ENCODE measurements at regions not wholly inside any gene's neighbourhood (a gene's known extent, or its start where the extent isn't known, plus 50 kb on each side); places are given as distances from the start of the nearest gene placed in this dataset.
A peak's percentile ranks its signal among the peaks of the same experiment; 100 is the strongest.

DNA sequence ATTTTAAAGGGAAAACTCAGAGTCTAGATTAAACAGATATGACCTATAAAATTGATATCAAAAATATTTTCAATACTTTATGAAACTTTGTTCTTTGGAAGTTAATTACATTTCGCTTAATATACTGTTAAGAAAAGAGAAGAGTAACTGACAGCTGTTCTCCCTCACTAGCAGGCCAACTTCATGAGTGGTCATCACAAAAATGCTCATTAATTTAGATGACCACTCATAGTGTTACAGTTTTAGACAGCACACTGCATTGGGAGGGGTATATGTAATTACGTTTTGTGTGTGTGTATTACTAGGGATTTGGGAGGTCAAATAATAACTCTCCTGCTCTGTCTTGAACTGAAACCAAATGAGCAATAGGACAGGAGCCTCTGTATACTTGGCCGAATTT is 80.2 kb upstream of the EDNRA start:
- Histone ChIP-seq H3K27me3 (ENCODE audit: control insufficient read depth, insufficient read depth, low read length) (no peaks in the 10 kb centered on the region), H3K36me3 (replicated peaks; ENCODE audit: control insufficient read depth, insufficient read depth, low read length) (no peaks in the 10 kb centered on the region), H3K4me3 (ENCODE audit: insufficient read depth, low read depth, low read length) (no peak overlapping the region)
- DNase-seq, result no peak

DNA sequence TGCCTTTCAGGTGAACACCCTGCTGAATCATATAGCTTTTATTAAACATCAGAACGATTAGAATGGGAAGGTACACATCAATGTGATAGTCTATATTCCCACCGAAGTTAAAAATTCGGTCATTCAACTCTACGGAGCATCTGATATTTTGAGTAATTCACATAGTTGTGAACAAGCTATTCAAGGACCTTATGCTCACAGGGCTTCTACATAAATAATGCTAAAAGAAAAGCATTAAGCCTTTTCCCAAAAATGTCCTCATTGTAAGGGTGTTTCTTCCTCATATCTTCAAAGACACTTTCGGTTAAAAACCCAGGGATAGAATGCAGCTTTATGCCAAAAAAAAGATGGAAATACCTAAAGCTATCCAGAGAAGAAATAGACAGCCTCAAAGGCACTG is 79.7 kb upstream of the EDNRA start:
- H3K27me3 ChIP-seq (ENCODE audit: control insufficient read depth, insufficient read depth, low read length), result no peaks in the 10 kb centered on the region
- H3K36me3 ChIP-seq (replicated peaks; ENCODE audit: control insufficient read depth, insufficient read depth, low read length), result no peaks in the 10 kb centered on the region
- no peak overlapping the region for H3K4me3 ChIP-seq (ENCODE audit: insufficient read depth, low read depth, low read length)
- DNase-seq, result no peak

GRCh38 chr4:147407261-147408045 is 73.4 kb upstream of the EDNRA start:
- Histone ChIP-seq H3K36me3 (replicated peaks; ENCODE audit: control insufficient read depth, insufficient read depth, low read length) (no peaks in the 10 kb centered on the region), H3K4me3 (ENCODE audit: insufficient read depth, low read depth, low read length) (no peak overlapping the region), H3K27me3 (ENCODE audit: control insufficient read depth, insufficient read depth, low read length) (no peaks in the 10 kb centered on the region)
- DNase-seq, result peak; percentile 10

- H3K4me3 ChIP-seq (ENCODE audit: insufficient read depth, low read depth, low read length), result no peak overlapping the region
- no peaks in the 10 kb centered on the region for H3K27me3 ChIP-seq (ENCODE audit: control insufficient read depth, insufficient read depth, low read length)
- no peak for DNase-seq
- H3K36me3 ChIP-seq (replicated peaks; ENCODE audit: control insufficient read depth, insufficient read depth, low read length), result no peaks in the 10 kb centered on the region
Measured at GRCh38 chr4:147408189-147408588, 72.7 kb upstream of the EDNRA start.

DNA sequence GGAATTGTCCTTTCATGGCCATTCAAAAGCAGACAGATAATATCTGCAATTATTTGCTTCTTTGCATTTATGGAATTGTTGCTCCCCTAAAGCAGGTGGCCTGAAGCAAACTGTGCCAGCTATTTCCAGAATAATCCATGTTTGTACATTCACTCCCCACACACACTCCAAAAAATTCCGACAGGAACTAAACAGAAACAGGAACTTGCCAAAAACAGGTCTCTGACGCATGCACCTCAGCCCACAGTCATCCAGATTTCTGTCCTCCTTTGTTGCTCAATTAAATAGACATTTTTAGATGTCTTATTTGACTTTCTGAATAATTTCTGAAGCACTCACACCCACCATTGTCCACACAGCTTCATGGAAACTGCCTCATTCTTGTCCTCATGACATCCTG is 71.5 kb upstream of the EDNRA start:
- no peaks in the 10 kb centered on the region for H3K27me3 ChIP-seq (ENCODE audit: control insufficient read depth, insufficient read depth, low read length)
- DNase-seq, result no peak
- H3K36me3 ChIP-seq (replicated peaks; ENCODE audit: control insufficient read depth, insufficient read depth, low read length), result no peaks in the 10 kb centered on the region
- no peak overlapping the region for H3K4me3 ChIP-seq (ENCODE audit: insufficient read depth, low read depth, low read length)

- Histone ChIP-seq H3K27me3 (ENCODE audit: control insufficient read depth, insufficient read depth, low read length) (no peaks in the 10 kb centered on the region), H3K4me3 (ENCODE audit: insufficient read depth, low read depth, low read length) (no peak overlapping the region), H3K36me3 (replicated peaks; ENCODE audit: control insufficient read depth, insufficient read depth, low read length) (no peaks in the 10 kb centered on the region)
- no peak for DNase-seq
Measured at GRCh38 chr4:147418226-147418625, 62.7 kb upstream of the EDNRA start.

DNA sequence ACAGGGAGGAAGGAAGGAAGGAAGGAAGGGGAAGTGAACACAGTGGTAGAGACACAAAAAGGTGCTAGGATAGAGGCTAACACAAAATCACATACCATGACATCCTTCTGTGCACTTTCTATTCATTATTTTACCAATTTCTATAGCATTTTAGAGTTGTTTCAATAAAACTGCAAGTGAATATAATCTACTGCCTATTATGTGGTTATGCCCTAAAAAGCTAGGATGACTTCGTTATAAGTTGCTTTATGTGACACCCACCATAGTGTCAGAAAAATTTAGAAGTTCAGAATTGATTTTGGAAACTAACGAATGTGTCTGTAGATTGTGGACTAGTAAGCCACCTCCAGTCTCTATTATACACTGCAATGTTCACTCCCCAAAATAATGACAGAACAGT is 59.4 kb upstream of the EDNRA start:
- Histone ChIP-seq H3K27me3 (ENCODE audit: control insufficient read depth, insufficient read depth, low read length) (no peaks in the 10 kb centered on the region), H3K4me3 (ENCODE audit: insufficient read depth, low read depth, low read length) (no peak overlapping the region), H3K36me3 (replicated peaks; ENCODE audit: control insufficient read depth, insufficient read depth, low read length) (no peaks in the 10 kb centered on the region)
- DNase-seq, result no peak

DNA sequence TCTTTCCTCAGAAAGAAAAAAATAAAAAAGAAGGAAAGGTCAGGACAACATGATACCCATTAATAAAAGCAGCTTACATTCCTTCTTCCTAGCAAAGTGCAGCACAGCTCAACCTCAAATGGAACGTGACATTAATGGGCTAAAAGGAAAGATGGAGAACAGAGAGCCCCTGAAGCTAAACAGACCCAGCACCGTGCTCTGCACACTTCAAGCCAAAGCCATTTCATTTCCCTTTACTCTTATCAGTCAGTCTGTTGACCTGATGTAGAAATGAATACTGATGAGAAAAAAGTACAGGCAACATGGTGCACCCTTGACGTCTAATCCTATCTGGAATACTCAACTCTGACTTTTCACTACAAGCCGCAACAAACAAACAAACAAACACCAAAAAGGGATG is 57.7 kb upstream of the EDNRA start:
- DNase-seq, result no peak
- Histone ChIP-seq H3K27me3 (ENCODE audit: control insufficient read depth, insufficient read depth, low read length) (no peaks in the 10 kb centered on the region), H3K4me3 (ENCODE audit: insufficient read depth, low read depth, low read length) (no peak overlapping the region), H3K36me3 (replicated peaks; ENCODE audit: control insufficient read depth, insufficient read depth, low read length) (no peaks in the 10 kb centered on the region)

DNA sequence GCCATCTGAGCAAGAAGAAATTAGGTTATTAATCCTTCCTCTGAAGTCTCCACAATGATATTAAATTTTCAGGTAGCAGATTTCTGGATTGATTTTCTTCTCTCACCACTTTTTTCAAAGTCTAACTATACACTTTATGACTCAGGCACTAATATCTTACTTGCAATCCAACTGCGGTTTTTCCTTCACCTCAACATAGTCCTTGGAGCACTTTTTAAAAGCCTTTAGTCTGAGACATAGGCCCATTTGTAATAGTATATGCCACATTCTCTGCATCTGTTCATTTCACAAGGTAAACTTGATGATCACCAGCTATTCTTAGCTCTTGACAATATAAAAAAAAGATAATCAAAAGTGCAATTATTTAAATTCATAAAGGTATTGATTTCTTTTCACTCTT is 55.9 kb upstream of the EDNRA start:
- Histone ChIP-seq H3K27me3 (ENCODE audit: control insufficient read depth, insufficient read depth, low read length) (no peaks in the 10 kb centered on the region), H3K4me3 (ENCODE audit: insufficient read depth, low read depth, low read length) (no peak overlapping the region), H3K36me3 (replicated peaks; ENCODE audit: control insufficient read depth, insufficient read depth, low read length) (no peaks in the 10 kb centered on the region)
- DNase-seq, result no peak

DNA sequence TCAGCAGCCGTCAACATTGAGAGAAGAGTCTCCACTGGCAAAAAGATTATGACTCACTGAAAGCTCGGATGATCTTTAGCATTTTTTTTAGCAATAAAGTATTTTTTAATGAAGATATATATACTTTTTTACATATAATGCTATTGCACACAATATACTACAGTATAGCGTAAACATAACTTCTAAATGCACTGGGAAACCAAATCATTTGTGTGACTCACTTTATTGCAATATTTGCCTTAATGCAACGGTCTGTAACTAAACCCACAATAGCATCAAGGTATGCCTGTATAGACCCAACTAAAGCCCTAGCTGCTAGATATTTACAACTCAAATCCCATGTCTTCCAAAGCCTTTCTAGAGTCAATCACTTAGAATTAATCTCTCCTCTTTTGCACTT is 52.3 kb upstream of the EDNRA start:
- no peaks in the 10 kb centered on the region for H3K36me3 ChIP-seq (replicated peaks; ENCODE audit: control insufficient read depth, insufficient read depth, low read length)
- H3K4me3 ChIP-seq (ENCODE audit: insufficient read depth, low read depth, low read length), result no peak overlapping the region
- H3K27me3 ChIP-seq (ENCODE audit: control insufficient read depth, insufficient read depth, low read length), result no peaks in the 10 kb centered on the region
- no peak for DNase-seq

DNA sequence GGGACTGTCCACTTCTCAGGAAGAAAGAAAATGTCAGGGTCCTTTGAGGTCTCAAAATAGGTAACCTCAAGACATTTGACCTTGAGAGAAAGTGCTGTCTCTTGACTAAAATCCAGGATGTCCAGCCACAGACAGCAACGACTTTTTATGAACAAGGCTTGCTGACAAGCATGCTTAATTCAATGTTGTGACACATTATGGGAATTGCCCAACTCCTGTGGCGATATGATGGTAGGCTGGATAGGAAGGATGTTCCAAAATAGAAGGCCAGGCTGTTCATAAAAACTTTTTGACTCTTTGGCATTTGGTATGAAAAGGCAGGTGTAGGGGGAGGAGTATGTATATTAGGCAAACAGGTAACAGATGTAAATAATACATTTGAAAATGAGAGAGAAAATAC is 50.8 kb upstream of the EDNRA start:
- DNase-seq, result no peak
- Histone ChIP-seq H3K36me3 (replicated peaks; ENCODE audit: control insufficient read depth, insufficient read depth, low read length) (no peaks in the 10 kb centered on the region), H3K4me3 (ENCODE audit: insufficient read depth, low read depth, low read length) (no peak overlapping the region), H3K27me3 (ENCODE audit: control insufficient read depth, insufficient read depth, low read length) (no peaks in the 10 kb centered on the region)
